NCI-H345 (cell line): ENCODE measurements at regions not wholly inside any gene's neighbourhood (a gene's known extent, or its start where the extent isn't known, plus 50 kb on each side); places are given as distances from the start of the nearest gene placed in this dataset.

Experiments used
- DNase-seq: peaks from one replicate; lab custom pipeline; 2025; lab: John Stamatoyannopoulos, UW

GRCh38 chr1:196001188-196001587 lies 607.1 kb downstream of the KCNT2 start:
- no peak for DNase-seq

DNA sequence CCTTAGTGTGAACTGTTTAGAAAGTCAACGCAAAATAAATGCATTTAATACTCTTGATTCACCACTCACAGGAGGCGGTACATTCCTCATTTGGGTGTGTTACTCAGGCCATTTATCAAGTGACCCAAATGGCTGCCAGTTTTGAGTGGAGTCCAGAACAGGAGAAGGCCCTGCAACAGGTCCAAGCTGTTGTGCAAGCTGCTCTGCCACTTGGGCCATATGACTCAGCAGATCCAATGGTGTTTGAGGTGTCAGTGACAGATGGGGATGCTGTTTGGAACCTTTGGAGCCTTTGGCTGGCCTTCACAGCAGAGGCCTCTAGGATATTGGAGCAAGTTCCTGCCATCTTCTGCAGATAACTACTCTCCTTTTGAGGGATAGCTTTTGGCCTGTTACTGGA lies 609.2 kb downstream of the KCNT2 start:
- no peak for DNase-seq

DNA sequence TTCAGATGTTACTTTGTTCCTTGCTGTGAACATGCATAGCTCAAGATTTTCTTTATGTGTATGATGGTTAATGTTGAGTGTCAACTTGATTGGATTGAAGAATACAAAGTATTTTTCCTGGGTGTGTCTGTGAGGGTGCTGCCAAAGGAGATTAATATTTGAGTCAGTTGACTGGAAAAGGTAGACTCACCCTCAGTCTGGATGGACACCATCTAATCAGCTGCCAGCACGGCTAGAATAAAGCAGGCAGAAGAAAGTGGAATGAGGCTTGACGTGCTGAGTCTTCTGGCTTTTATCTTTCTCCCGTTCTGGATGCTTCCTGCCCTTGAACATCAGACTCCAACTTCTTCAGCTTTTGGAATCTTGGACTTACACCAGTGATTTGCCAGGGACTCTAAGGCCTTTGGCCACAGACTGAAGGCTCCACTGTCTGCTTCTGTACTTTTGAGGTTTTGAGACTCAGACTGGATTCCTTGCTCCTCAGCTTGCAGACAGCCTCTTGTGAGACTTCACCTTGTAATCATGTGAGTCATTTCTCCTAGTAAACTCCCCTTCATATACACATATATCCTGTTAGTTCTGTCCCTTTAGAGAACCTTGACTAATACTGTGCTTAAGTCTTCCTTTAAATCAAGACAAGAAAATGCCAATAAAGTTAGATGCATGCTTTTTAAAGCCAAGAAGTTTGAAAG lies 626.6 kb downstream of the KCNT2 start:
- no peak for DNase-seq

DNA sequence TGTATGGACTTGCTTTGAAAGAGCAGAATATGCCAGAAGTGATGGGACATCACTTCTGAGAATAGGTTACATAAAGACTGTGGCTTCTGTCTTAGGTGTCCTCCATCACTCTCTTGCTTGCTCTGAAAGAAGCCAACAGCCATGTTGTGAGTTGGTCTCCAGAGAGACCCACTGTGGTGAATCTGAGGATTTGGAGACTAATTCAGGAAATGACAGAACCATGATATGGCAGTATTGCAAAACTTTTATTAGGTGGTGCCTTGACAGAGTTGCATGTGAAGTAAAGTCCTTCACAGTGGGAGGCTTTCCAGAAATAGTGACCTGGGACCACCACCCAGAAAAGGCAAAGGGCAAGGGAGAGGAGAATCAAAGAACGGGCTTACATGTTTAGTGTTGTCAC lies 628.6 kb downstream of the KCNT2 start:
- DNase-seq = no peak

DNA sequence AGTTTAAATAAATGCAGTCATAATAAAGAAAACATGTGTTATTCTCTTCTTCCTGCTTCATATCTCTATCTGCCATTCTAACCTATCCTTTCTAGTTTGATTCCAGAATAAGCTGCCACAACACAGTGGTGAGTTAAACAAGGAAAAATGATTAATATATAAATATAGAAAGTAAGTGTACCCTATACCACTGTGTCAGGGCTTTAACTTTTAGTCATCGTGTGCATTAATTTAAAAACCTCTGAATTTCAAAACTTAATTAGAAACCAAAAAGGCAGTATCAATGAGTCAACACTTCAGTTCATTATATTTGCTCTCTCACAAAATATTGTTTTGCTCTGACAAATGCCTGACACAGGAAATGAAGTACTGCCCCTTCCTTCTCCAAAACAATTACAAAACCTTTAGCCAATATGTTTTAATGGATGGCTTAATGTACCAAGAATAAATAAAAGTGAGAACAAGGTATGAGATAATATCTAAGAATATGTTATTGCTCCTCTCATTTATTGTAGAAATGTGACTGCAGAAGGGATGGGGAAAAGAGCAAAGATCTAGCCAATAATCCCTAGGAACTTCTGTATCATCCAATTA lies 634.8 kb downstream of the KCNT2 start:
- DNase-seq = no peak

GRCh38 chr1:195971589-195971988 lies 636.7 kb downstream of the KCNT2 start:
- DNase-seq = no peak

DNA sequence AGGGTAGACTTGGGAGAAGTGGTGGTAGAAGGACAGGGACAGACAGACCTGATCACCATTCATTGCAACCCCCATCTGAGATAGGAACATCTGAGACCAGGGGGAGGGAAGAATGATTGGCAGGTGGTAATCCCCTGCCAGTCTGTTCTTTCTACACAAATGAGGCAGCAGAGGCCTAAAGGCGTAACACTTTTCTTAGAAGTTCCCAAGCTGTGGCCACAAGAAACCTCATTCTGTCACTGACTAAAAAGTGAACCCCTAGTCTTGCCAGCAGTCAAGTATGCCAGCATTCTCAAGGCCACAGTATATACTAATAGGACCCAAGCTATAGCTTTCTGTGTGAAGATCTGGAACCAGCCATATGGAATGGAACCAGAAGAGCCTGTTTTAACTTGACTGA lies 638.0 kb downstream of the KCNT2 start:
- DNase-seq = no peak

GRCh38 chr1:195965475-195965874 lies 642.8 kb downstream of the KCNT2 start:
- DNase-seq = no peak

GRCh38 chr1:195965036-195965435 lies 643.2 kb downstream of the KCNT2 start:
- no peak for DNase-seq

DNA sequence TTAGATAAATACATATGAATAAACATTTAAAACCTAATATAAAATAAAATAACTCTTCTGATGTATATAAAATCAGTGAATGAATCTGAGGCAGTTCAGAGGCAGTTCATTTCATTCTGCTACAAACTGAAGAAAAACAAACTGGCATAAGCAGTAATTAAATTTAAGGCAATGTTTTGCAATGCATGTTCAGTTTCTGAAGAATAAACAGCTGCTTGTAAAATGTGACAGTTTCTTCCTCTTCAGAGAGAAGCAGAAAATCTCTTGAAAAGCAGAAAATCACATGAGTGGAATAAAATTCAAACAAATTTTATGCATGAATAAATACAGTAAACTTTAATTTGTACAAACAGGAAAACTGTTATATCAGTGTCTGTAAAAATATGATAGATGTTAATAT lies 643.7 kb downstream of the KCNT2 start:
- no peak for DNase-seq

DNA sequence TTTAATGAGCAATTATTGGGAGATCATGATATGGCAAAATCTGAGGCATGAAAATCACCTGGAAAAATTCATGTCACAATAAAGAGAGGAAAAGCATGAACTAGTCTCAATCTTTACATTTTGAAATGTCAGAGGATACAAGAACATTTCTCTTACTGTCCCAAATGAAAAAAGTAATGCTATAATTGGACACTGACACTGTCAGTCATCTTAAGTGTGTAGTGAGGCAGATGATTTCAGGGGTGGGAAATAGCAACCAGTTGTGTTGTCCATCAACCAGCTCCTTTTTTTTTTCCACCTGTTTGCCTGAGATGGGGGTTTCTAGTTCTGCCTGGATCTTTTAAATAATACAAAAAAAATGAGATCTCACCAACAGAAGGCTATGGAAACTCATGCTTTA lies 646.2 kb downstream of the KCNT2 start:
- DNase-seq = no peak

- no peak for DNase-seq
Measured at GRCh38 chr1:195960580-195960979, 647.7 kb downstream of the KCNT2 start.

GRCh38 chr1:195958131-195958530 lies 650.1 kb downstream of the KCNT2 start:
- DNase-seq = no peak

GRCh38 chr1:195956845-195957244 lies 651.4 kb downstream of the KCNT2 start:
- DNase-seq = no peak

DNA sequence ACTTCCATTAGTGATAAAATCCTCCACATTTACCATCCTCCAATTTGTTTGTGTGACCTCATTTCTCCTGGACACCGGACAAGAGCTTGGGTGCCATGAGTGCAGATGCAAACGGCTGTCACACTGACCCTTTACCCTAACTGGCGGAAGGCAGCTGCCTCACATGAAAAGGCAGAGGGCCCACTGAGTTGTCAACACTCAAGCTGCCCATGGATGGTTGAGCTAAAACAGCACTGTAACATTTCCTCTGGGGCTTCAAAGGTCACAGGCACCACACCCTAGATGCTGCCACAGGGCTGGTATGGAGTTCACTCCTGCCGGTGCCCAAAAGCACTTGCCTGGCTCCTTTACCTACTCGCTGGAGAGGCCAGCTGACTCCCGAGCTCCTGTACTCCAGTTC lies 653.4 kb downstream of the KCNT2 start:
- DNase-seq = no peak

DNA sequence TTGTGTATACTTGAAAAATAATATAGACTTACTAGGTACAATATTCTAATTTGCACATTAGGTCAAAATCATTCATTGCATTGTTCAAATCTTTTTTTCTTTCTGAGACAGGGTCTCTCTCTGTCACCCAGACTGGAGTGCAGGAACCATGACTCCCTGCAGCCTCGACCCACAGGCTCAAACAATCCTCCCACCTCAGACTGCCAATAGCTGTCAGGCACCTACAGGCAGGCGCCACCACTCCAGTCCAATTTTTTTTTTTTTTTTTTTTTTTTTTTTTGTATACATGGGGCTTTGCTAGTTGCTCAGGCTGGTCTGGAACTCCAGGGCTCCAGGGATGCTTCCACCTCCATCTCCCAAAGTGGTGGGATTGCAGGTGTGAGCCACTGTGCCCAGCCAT lies 656.9 kb downstream of the KCNT2 start:
- DNase-seq = no peak

DNA sequence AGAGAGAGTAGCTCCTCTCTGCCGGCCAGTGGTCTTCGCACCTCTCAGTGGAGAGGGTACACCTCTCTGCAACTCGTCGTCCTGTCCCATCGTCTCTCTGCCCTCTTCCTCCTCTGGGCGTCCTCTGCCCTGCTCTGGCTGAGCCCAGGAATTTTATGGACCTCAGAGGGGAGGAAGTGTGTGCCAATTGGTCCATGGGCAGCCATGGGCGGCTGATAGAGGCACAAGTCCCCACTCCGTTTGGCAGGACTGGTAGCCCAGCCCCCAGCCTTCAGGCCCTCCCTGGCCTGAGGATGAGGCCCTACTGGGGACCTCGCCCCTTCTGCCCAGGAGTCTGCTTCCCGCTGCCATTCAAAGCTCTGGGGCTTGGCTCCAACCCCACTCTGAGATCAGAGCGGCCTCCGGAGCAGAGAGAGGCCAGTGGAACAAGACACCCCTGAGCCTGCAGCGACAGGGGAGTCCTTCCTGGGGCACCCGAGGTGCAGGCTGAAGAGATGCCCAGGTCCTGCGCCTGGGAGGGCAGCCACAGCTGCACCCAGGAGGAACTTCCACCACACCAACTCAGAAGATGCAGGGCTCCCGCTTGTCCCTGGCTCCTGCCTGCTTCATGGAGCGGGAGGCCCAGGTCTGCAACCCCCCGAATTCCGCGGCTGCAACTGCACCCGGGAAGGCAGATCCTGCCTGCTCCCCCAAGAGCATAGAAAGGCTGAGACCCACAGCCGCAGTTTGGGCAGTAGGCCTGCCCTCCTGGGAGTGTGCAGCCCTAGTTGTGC lies 659.9 kb downstream of the KCNT2 start:
- no peak for DNase-seq

DNA sequence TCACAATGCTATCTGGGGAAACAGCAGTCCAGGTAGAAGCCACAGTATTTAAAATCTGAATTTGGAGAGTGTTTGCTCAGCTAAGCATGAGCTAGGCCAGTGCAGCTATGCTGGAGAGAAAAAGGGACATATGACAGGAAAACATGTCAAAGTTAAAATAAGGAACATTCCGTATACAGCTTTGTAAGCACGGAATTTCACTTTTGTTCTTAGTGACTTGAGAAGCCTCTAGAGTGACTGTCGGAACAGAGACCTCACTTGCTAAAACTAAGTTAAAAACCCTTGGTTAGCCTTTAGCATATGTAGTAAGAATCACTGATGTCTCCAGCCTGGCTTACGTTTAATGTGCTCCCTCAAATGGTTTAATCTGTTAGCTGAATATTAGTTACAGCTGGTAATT lies 661.7 kb downstream of the KCNT2 start:
- DNase-seq = no peak

DNA sequence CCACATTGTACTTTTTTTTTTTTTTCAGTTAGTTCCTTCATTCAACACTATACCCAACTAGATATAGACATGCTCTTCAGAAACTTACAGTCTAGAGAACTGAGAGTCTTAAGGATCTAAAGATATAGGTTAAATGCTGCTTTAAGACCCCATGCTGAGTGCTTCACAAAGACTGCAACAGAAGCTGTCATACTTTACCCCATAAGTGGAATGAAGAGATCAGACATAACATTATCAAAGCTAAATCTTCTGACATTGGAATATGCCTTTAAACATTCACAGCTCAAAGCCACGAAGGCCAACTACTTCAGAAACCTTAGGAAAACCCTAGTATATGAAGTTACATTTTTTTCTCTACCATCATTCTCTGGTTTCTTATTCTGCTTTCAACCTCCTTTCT lies 666.4 kb downstream of the KCNT2 start:
- no peak for DNase-seq

GRCh38 chr1:195941314-195941713 lies 666.9 kb downstream of the KCNT2 start:
- no peak for DNase-seq

DNA sequence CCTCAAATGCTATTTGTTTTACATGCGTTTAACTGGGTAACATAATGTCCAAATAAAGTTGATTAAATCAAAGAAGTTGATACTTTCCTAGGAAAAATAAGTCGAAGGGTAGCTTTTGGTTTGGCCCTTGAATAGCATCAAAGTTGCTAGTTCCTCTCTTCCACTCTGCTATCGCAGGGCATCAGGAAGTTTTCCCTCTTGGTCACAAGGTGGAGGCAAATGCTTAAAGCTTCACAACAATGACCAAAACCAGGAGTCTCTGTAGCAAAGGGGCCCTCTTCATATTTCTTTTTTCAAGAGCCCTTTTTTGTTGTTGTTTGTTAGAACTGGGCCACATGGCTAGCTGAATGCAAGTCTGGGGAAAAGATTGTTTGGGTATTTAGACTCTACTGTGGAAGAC lies 668.4 kb downstream of the KCNT2 start:
- DNase-seq = peak; percentile 1

DNA sequence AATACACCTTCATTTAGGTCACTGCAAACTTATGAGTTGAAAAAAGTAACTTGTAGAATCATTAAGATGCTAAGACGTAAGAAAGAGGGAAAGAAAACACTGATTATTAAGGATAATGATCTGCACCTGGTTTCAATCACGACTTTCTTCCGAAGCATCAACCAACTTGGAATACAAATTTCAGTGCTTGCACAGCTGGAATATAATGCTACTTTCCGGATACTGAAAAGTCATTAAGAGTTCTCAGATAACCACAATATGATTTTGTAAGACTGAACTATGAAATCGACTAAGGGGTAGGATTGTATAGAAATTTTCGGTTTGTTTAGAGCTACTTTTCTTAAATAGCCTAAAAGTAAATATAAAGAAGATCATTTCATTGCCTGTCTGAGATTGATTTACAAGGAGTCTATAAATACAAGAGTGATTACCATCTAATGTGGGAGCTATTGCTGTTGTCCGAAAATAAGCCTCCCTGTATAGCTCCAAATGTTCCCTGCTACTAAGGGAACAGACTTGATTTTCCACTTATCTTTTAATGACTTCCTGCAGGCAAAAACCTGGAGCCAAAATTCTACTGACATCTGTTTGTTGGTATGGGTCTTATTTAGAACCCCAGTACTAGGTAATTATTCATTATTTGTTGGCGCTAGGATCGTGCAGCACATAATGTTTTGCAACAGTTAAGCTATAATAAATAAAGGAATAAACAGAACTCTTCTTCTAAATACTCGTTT lies 673.3 kb downstream of the KCNT2 start:
- peak; percentile 9 for DNase-seq

DNA sequence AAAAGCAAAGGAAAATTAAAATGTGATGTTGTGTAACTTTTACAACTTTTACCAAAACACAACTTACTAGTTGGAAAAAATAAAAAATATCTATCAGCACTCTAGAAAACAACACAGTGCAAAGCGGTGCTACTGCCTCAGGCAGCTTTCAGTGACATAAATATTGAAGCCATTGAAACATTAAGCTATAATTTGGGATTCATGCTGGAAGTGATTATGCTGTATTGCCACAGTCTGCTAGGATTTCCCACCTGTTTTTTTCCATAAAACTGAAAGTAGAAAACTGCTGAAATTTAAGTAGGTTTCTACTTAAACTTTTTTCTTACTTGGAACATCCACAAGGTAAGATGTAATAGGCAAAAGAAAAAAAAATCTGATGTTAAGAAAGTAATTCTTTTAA lies 674.4 kb downstream of the KCNT2 start:
- no peak for DNase-seq
